Amniotic stem cell (primary cell): ENCODE measurements at regions not wholly inside any gene's neighbourhood (a gene's known extent, or its start where the extent isn't known, plus 50 kb on each side); places are given as distances from the start of the nearest gene placed in this dataset.
A peak's percentile ranks its signal among the peaks of the same experiment; 100 is the strongest.

Source experiments
- DNase-seq: peaks from one replicate; lab custom pipeline; 2025; lab: John Stamatoyannopoulos, UW

- DNase-seq = no peak
Measured at GRCh38 chr20:34163307-34163706, 51.3 kb upstream of the EIF2S2 start.

DNA sequence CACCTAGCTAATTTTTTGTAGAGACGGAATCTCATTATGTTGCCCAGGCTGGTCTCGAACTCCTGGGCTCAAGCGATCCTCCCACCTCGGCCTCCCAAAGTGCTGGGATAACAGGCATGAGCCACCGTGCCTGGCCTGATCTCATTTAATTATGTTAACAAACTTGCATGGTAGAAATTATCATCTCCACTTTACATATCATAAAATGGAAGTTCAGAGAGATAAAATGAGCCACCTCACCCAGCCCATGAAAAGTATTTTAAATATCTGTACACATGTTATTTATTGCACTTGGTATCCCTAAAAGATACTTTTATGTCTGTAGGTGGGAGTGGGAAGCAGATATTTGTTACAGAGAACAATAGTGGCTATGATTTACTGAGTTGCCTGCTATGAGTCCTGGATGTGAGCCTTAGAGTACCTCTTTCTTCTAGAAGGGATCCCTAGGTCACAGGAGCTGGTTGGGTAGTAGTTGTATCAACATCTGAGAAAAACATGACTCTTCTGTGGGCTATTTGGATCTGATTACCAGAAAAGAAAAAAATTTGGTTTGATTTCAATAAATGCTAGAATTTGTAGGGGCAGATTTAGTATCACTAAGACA, 52.4 kb upstream of the EIF2S2 start:
- DNase-seq = no peak

DNA sequence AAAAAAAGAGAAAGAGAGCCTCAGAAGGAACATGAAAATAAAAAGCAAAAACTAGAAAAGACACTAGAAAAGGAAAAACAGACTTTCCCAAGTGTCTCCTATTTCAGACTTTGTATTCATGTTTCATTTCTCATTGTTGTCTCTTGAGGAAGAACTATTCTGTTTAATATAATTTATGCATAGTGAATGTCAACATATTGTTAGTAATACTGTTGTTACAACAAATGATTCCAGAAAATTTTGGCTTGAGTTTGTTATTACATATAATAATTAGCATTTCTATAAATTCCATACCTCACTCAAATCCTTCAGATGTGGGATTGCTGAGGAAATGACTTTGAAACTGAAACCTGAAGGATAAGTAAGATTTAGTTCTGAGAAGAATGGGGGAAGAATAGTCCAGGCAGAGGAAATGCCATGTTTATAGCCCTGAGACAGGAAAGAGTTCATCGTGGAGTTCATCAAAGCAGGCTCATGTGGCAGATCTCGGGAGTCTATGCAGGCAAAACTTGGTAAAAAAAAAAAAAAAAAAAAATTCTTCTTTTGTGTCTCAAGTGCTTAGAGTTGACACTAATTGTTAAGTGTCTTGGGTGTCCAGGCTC, 53.1 kb upstream of the EIF2S2 start:
- no peak for DNase-seq

DNA sequence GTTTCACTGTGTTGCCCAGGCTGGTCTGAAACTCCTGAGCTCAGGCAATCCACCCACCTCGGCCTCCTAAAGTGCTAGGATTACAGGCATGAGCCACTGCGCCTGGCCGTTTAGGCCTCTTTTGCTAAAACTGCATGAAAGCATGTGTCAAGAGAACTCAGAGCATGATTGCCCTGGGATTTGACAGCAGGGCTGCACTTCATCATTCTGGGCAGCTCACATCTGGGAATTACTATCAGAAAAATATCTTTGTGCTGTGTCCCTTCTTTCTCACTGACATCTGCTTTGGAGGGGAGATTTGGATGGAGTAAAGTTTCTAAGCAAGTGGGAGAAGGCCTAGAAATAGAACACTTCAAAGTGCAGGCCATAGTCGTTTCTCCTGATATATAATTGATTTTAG, 59.6 kb upstream of the EIF2S2 start:
- no peak for DNase-seq

DNA sequence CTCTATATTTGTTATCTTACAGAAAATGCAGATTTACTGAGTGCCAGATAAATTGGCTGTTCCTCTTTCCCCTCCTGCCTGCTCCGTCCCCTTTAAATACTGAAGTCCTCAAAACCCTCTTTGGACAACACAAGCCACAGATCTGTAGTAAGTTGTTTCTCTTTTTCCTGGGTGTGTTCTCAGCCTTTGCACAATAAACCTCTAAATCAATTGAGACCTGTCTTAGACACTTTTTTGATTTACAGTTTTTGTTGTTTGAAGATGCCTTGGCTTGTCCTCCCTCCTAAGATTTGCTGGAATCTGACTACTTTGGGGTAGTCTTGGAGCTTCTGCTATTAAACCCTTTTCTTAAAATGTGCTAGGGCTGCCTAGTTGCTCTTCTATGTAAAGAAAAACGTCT, 60.9 kb upstream of the EIF2S2 start:
- DNase-seq = no peak

- DNase-seq = no peak
Measured at GRCh38 chr20:34175079-34175478, 63.0 kb upstream of the EIF2S2 start.

DNA sequence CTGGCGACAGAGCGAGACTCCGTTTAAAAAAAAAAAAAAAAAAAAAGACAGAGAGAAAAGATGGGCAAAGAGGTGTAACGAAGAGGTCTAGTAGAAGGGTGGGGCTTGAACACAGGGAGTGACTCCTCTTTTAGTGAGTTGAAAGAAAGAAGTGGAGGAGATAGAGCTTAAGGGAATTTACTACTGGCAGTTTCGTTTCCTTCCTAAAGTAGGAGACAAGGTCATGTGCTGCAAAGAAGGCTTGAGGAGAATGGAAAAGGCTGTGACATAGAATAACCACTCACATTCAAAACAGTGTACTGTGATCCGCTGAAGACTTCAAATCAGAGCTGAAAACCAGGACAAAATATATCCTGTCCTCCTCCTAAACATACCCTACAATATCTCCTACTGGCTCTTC, 63.8 kb upstream of the EIF2S2 start:
- DNase-seq = no peak

DNA sequence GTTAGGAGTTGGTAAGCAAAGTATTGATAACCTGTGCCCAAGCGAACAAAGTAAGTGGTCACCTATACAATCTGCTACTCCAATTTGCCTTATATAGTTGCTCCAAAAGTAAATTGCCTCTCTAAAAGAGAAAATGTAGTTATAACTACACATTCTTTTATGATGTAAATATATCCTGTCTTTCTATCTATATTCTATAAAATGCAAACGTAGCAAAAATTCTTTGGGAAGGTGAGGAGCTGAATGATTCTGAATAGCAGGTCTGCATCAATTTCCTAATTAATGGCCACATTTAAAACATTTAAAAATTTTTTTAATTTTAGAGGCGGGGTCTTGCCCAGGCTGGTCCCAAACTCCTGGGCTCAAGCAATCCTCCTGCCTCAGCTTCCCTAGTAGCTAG, 64.2 kb upstream of the ASIP start:
- no peak for DNase-seq

- no peak for DNase-seq
Measured at GRCh38 chr20:34179637-34180360, 61.4 kb upstream of the ASIP start.

DNA sequence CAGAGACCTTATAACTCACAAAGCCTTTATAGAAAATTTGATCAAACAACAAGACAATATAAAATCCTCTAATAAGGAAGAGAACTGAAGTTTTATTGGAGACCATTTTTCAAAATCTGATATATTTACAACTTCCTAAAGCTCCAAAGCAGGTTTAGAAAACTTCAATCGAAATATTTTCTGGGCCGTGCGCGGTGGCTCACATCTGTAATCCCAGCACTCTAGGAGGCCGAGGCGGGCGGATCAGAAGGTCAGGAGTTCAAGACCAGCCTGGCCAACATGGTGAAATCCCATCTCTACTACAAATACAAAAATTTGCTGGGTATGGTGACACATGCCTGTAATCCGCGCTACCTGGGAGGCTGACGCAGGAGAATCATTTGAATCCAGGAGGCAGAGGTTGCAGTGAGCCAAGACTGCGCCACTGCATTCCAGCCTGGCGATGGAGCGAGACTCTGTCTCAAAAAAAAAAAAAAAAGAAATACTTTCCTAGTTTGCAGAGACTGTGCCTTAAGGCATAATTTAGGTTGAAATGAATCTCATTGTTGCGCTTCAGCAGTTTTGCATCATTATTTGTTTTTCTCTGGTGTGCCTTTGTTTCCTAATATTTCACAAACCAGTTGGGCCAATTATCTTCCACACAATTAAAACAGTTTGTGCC, 60.6 kb upstream of the ASIP start:
- DNase-seq = no peak

GRCh38 chr20:34181484-34181883, 59.7 kb upstream of the ASIP start:
- no peak for DNase-seq

DNA sequence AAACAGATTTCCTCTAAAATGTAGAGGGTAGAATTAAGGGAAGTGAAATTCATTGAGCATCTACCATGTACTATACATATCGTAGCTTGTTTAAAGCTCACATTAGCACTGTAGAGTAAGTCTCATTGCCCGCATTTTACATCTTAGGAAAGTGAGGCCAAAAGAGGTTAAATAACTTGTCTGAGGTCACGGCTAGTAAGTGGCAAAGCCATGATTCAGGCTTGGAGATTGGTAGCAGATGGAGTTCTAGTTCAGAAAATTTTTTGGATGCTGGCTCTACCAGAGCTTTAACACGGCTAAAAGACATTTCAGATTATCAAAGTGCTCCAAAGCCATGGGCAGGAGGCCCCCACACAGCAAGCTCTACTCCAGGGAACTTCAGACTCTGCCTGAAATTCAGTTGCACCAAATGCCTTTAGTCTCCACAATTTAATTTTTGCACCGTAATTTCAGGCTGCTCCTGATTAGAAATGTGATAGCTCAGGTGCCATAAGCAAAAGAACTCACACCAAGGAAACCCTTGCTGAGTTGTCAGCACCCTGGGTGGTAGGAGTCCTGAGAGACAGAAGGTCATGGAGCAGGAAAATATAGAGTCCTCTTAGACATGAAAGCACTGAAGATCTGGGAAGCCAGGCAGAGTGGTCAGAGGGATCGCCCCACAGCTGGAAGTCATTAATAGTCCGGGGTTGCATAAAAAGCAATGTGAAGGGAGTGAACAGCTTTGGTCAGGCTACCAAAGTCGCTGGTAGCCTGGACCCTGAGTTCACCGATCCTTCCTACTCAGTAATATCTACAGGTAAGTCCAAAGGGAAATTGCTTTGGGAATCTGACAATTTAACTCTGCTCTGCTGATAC, 55.2 kb upstream of the ASIP start:
- DNase-seq = no peak

GRCh38 chr20:34189572-34190163, 51.6 kb upstream of the ASIP start:
- no peak for DNase-seq

- DNase-seq = no peak
Measured at GRCh38 chr20:34190262-34190661, 51.0 kb upstream of the ASIP start.

GRCh38 chr20:34190679-34191090, 50.5 kb upstream of the ASIP start:
- peak; percentile 51 for DNase-seq
